Glutamatergic neuron (in vitro differentiated cells): ENCODE measurements at regions not wholly inside any gene's neighbourhood (a gene's known extent, or its start where the extent isn't known, plus 50 kb on each side); places are given as distances from the start of the nearest gene placed in this dataset.
A peak's percentile ranks its signal among the peaks of the same experiment; 100 is the strongest.

ENCODE experiments used
- DNase-seq: peaks from one replicate; pipeline ENCODE4 v3.0.0; 2022
- H3K27ac Mint-ChIP-seq: one replicate; pipeline ENCODE4 v1.8.0; 2020; ENCODE audit warnings: mild to moderate bottlenecking, mixed read lengths, inconsistent platforms; ENCODE audit not compliant: unreplicated experiment
- H3K27me3 Mint-ChIP-seq: one replicate; pipeline ENCODE4 v1.8.0; 2020; ENCODE audit warnings: mild to moderate bottlenecking, moderate library complexity, mixed read lengths, inconsistent platforms; ENCODE audit not compliant: unreplicated experiment
- H3K36me3 Mint-ChIP-seq: one replicate; pipeline ENCODE4 v1.8.0; 2020; ENCODE audit warnings: mild to moderate bottlenecking, mixed read lengths, inconsistent platforms; ENCODE audit not compliant: unreplicated experiment
- H3K4me1 Mint-ChIP-seq: one replicate; pipeline ENCODE4 v1.8.0; 2020; ENCODE audit warnings: mild to moderate bottlenecking, low read depth, mixed read lengths, inconsistent platforms; ENCODE audit not compliant: unreplicated experiment
- H3K4me3 Mint-ChIP-seq: one replicate; pipeline ENCODE4 v1.8.0; 2020; ENCODE audit warnings: mild to moderate bottlenecking, mixed read lengths, inconsistent platforms; ENCODE audit not compliant: unreplicated experiment
- H3K9me3 Mint-ChIP-seq: one replicate; pipeline ENCODE4 v1.8.0; 2020; ENCODE audit warnings: mild to moderate bottlenecking, moderate library complexity, mixed read lengths, inconsistent platforms; ENCODE audit not compliant: unreplicated experiment
- CTCF ChIP-seq: fragments of 200-600 bp; sonication (generic); IDR thresholded peaks from one replicate; pipeline ENCODE4 v1.5.0; 2021; ENCODE audit not compliant: partially characterized antibody, unreplicated experiment

GRCh38 chr7:49563693-49564378, 209.6 kb upstream of the VWC2 start:
- TF ChIP-seq CTCF: no peak
- Mint-ChIP-seq H3K27me3 (peaks cover 2% of the 10 kb centered on the region), H3K27ac (no peak overlapping the region), H3K4me1 (peaks cover 2% of the 10 kb centered on the region), H3K4me3 (no peak overlapping the region), H3K9me3 (peaks cover 6% of the 10 kb centered on the region), H3K36me3 (peaks cover 13% of the 10 kb centered on the region)
- DNase-seq: peak; percentile 18

GRCh38 chr7:49564379-49564714, 209.1 kb upstream of the VWC2 start:
- Mint-ChIP-seq H3K4me1 (peaks cover 2% of the 10 kb centered on the region), H3K9me3 (peaks cover 6% of the 10 kb centered on the region), H3K4me3 (no peak overlapping the region), H3K27ac (no peak overlapping the region), H3K36me3 (peaks cover 13% of the 10 kb centered on the region), H3K27me3 (peaks cover 2% of the 10 kb centered on the region)
- no peak for DNase-seq
- TF ChIP-seq CTCF: no peak

- no peak for TF ChIP-seq CTCF
- no peak overlapping the region for H3K4me3 Mint-ChIP-seq
- H3K27ac Mint-ChIP-seq: no peak overlapping the region
- no peak for DNase-seq
- no peaks in the 10 kb centered on the region for H3K9me3 Mint-ChIP-seq
- H3K36me3 Mint-ChIP-seq: no peaks in the 10 kb centered on the region
- no peaks in the 10 kb centered on the region for H3K27me3 Mint-ChIP-seq
- H3K4me1 Mint-ChIP-seq: no peaks in the 10 kb centered on the region
These were observed 195.9 kb upstream of the VWC2 start for GRCh38 chr7:49577576-49577975.

- Mint-ChIP-seq H3K27ac (no peak overlapping the region), H3K9me3 (no peaks in the 10 kb centered on the region), H3K4me3 (no peak overlapping the region), H3K36me3 (no peaks in the 10 kb centered on the region), H3K4me1 (no peaks in the 10 kb centered on the region), H3K27me3 (no peaks in the 10 kb centered on the region)
- DNase-seq: peak; percentile 14
- TF ChIP-seq CTCF: no peak
These were observed 194.0 kb upstream of the VWC2 start for GRCh38 chr7:49579408-49579807.

GRCh38 chr7:49580000-49580399, 193.4 kb upstream of the VWC2 start:
- no peaks in the 10 kb centered on the region for H3K36me3 Mint-ChIP-seq
- DNase-seq: no peak
- no peaks in the 10 kb centered on the region for H3K27me3 Mint-ChIP-seq
- TF ChIP-seq CTCF: no peak
- H3K9me3 Mint-ChIP-seq: no peaks in the 10 kb centered on the region
- H3K4me3 Mint-ChIP-seq: no peak overlapping the region
- H3K27ac Mint-ChIP-seq: no peak overlapping the region
- H3K4me1 Mint-ChIP-seq: no peaks in the 10 kb centered on the region
